Progenitor cell of endocrine pancreas (in vitro differentiated cells): ENCODE measurements at regions not wholly inside any gene's neighbourhood (a gene's known extent, or its start where the extent isn't known, plus 50 kb on each side); places are given as distances from the start of the nearest gene placed in this dataset.

Experiments used
- DNase-seq: peaks from one replicate; pipeline ENCODE4 v3.0.0; 2021; ENCODE audit warnings: low spot score; ENCODE audit not compliant: unreplicated experiment
- H3K27ac Mint-ChIP-seq: 2 replicates; pipeline ENCODE4 v1.8.0; 2021; ENCODE audit warnings: mild to moderate bottlenecking, moderate library complexity, mixed read lengths
- H3K27me3 Mint-ChIP-seq: 2 replicates; pipeline ENCODE4 v1.8.0; 2021; ENCODE audit warnings: mixed read lengths
- H3K36me3 Mint-ChIP-seq: 2 replicates; pipeline ENCODE4 v1.8.0; 2022; ENCODE audit warnings: mixed read lengths; ENCODE audit not compliant: insufficient read depth
- H3K4me1 Mint-ChIP-seq: 2 replicates; pipeline ENCODE4 v1.8.0; 2021; ENCODE audit warnings: low read depth, mixed read lengths
- H3K4me3 Mint-ChIP-seq: 2 replicates; pipeline ENCODE4 v1.8.0; 2021; ENCODE audit warnings: low read depth, mild to moderate bottlenecking, moderate library complexity, mixed read lengths
- H3K9me3 Mint-ChIP-seq: 2 replicates; pipeline ENCODE4 v1.8.0; 2021; ENCODE audit warnings: low read depth, mixed read lengths
- CTCF ChIP-seq: fragments of 200-600 bp; sonication (generic); IDR thresholded peaks from one replicate; pipeline ENCODE4 v1.5.0; 2021; ENCODE audit warnings: antibody characterized with exemption, mild to moderate bottlenecking; ENCODE audit not compliant: unreplicated experiment

- Mint-ChIP-seq H3K36me3 (no peaks in the 10 kb centered on the region), H3K27ac (no peak overlapping the region)
Measured at GRCh38 chr4:96972920-96973319, 1133.0 kb downstream of the PDHA2 start.

GRCh38 chr4:96974295-96974694 is 1134.4 kb downstream of the PDHA2 start:
- no peaks in the 10 kb centered on the region for H3K36me3 Mint-ChIP-seq
- H3K4me3 Mint-ChIP-seq: no peak overlapping the region
- no peak overlapping the region for H3K27ac Mint-ChIP-seq
- H3K27me3 Mint-ChIP-seq: no peaks in the 10 kb centered on the region
- no peaks in the 10 kb centered on the region for H3K4me1 Mint-ChIP-seq
- no peak for DNase-seq
- H3K9me3 Mint-ChIP-seq: peaks cover 9% of the 10 kb centered on the region
- TF ChIP-seq CTCF: no peak

More at GRCh38 chr4:96972920-96973319, 1133.0 kb downstream of the PDHA2 start:
- Mint-ChIP-seq H3K27me3 (no peaks in the 10 kb centered on the region), H3K4me3 (no peak overlapping the region), H3K9me3 (peaks cover 9% of the 10 kb centered on the region), H3K4me1 (no peaks in the 10 kb centered on the region)
- TF ChIP-seq CTCF: no peak
- no peak for DNase-seq

- no peak for DNase-seq
- H3K9me3 Mint-ChIP-seq: no peaks in the 10 kb centered on the region
- H3K36me3 Mint-ChIP-seq: no peaks in the 10 kb centered on the region
- no peaks in the 10 kb centered on the region for H3K4me1 Mint-ChIP-seq
- TF ChIP-seq CTCF: no peak
- H3K27me3 Mint-ChIP-seq: no peaks in the 10 kb centered on the region
- no peak overlapping the region for H3K4me3 Mint-ChIP-seq
- no peak overlapping the region for H3K27ac Mint-ChIP-seq
Measured at GRCh38 chr4:96983830-96984229, 1143.9 kb downstream of the PDHA2 start.

GRCh38 chr4:96986816-96987215 is 1146.9 kb downstream of the PDHA2 start:
- Mint-ChIP-seq H3K36me3 (no peaks in the 10 kb centered on the region), H3K4me1 (no peaks in the 10 kb centered on the region), H3K4me3 (no peak overlapping the region), H3K9me3 (no peaks in the 10 kb centered on the region), H3K27me3 (no peaks in the 10 kb centered on the region), H3K27ac (no peak overlapping the region)
- TF ChIP-seq CTCF: no peak
- DNase-seq: no peak

GRCh38 chr4:96991083-96991482 is 1151.2 kb downstream of the PDHA2 start:
- DNase-seq: no peak
- no peak overlapping the region for H3K4me3 Mint-ChIP-seq
- no peaks in the 10 kb centered on the region for H3K9me3 Mint-ChIP-seq
- peaks cover 2% of the 10 kb centered on the region for H3K27me3 Mint-ChIP-seq
- no peaks in the 10 kb centered on the region for H3K36me3 Mint-ChIP-seq
- H3K27ac Mint-ChIP-seq: no peak overlapping the region
- H3K4me1 Mint-ChIP-seq: no peaks in the 10 kb centered on the region
- TF ChIP-seq CTCF: no peak

- Mint-ChIP-seq H3K27me3 (peaks cover 2% of the 10 kb centered on the region), H3K36me3 (no peaks in the 10 kb centered on the region), H3K4me1 (no peaks in the 10 kb centered on the region), H3K4me3 (no peak overlapping the region), H3K9me3 (no peaks in the 10 kb centered on the region), H3K27ac (no peak overlapping the region)
- no peak for DNase-seq
- TF ChIP-seq CTCF: no peak
Measured at GRCh38 chr4:96992443-96992842, 1150.8 kb downstream of the STPG2 start.
